22Rv1 (cell line): ENCODE measurements at regions not wholly inside any gene's neighbourhood (a gene's known extent, or its start where the extent isn't known, plus 50 kb on each side); places are given as distances from the start of the nearest gene placed in this dataset.

Experiments
- CTCF ChIP-seq: fragments of 450-650 bp; IDR thresholded peaks from 2 replicates; pipeline ENCODE4 v1.5.1; 2017; ENCODE audit warnings: mild to moderate bottlenecking
- ZFX ChIP-seq: fragments of 450-650 bp; IDR thresholded peaks from 2 replicates; pipeline ENCODE4 v1.6.1; 2017; ENCODE audit warnings: antibody characterized with exemption, borderline replicate concordance

- TF ChIP-seq CTCF (no peak), ZFX (no peak)
Measured at GRCh38 chr1:118621839-118622238, 366.3 kb downstream of the TBX15 start.
